Endothelial cell of umbilical vein (primary cell): ENCODE measurements at regions not wholly inside any gene's neighbourhood (a gene's known extent, or its start where the extent isn't known, plus 50 kb on each side); places are given as distances from the start of the nearest gene placed in this dataset.

Experiments used
- BruUV-seq: library from RNA; stranded (reverse); fragments of 400-500 nt; replicated peaks from 2 replicates; lab custom pipeline; 2021; lab: Mats Ljungman, UMichigan
- CTCF ChIA-PET: fragments of 300-600, 350-600 bp; sonication (Branson Sonifier 250); formaldehyde crosslinking; loops from one replicate; lab custom pipeline; 2021; ENCODE audit warnings: antibody characterized with exemption, inconsistent platforms; lab: Charles Lee
- POLR2A ChIA-PET: fragments of 300-600, 350-600 bp; sonication (Branson Sonifier 250); formaldehyde crosslinking; loops from one replicate; lab custom pipeline; 2021; ENCODE audit warnings: antibody characterized with exemption, inconsistent platforms; lab: Charles Lee
- DNase-seq: peaks from one replicate; pipeline ENCODE4 v3.0.0-alpha.2; 2011; ENCODE audit warnings: low read depth, low spot score
- FAIRE-seq: peaks from 2 replicates; lab custom pipeline; 2011; peaks lifted over from hg19 to GRCh38; lab: Jason Lieb, UNC
- H2AFZ ChIP-seq: 2 replicates; pipeline ENCODE4 v1.6.0; 2012; ENCODE audit warnings: low read depth, low read length, control low read depth, inconsistent platforms
- H3K27ac ChIP-seq: 2 replicates; pipeline ENCODE4 v1.5.1; 2011; ENCODE audit warnings: low read depth, mild to moderate bottlenecking, control low read depth, low read length, moderate library complexity; ENCODE audit not compliant: insufficient read depth
- H3K27me3 ChIP-seq, 2 experiments: 2 replicates each; pipeline versions ENCODE4 v1.6.0 to v1.6.1; 2011; ENCODE audit warnings: low read length in 2 of 2, mixed read lengths in 1 of 2; ENCODE audit not compliant: control insufficient read depth in 2 of 2, insufficient read depth in 2 of 2
- H3K36me3 ChIP-seq, 2 experiments: 2 replicates in 1 of 2; 3 replicates in 1 of 2; pipeline ENCODE4 v1.5.1; 2011; ENCODE audit warnings: low read length in 2 of 2, mild to moderate bottlenecking in 1 of 2, moderate library complexity in 1 of 2; ENCODE audit not compliant: control insufficient read depth in 2 of 2, insufficient read depth in 2 of 2; ENCODE audit errors: extremely low read depth in 1 of 2
- H3K4me1 ChIP-seq: 3 replicates; pipeline ENCODE4 v1.5.1; 2011; ENCODE audit warnings: mild to moderate bottlenecking, low read length; ENCODE audit not compliant: control insufficient read depth, insufficient read depth; ENCODE audit errors: extremely low read depth
- H3K4me2 ChIP-seq: 2 replicates; pipeline ENCODE4 v1.6.1; 2011; ENCODE audit warnings: low read length, control low read depth, mixed read lengths; ENCODE audit not compliant: insufficient read depth
- H3K4me3 ChIP-seq, 3 experiments: fragments of 200-600 bp in 1 of 3; sonication (generic), shearing (Covaris generic) in 1 of 3; replicated peaks in 1 of 3; 2 replicates each; pipeline ENCODE4 v1.5.1; 2011 to 2016; ENCODE audit warnings: control low read depth in 3 of 3, low read length in 3 of 3, mild to moderate bottlenecking in 2 of 3, inconsistent platforms in 1 of 3, low read depth in 1 of 3, moderate library complexity in 1 of 3; ENCODE audit not compliant: insufficient read depth in 1 of 3
- H3K79me2 ChIP-seq: 2 replicates; pipeline ENCODE4 v1.6.0; 2012; ENCODE audit warnings: low read length, inconsistent platforms; ENCODE audit not compliant: control insufficient read depth, insufficient read depth
- H3K9ac ChIP-seq: replicated peaks from 2 replicates; pipeline ENCODE3; 2011; ENCODE audit warnings: low read length, control low read depth; ENCODE audit not compliant: insufficient read depth; ENCODE audit errors: extremely low read depth
- H3K9me1 ChIP-seq: replicated peaks from 3 replicates; pipeline ENCODE4 v1.6.0; 2011; ENCODE audit warnings: mild to moderate bottlenecking, low read length; ENCODE audit not compliant: control insufficient read depth, insufficient read depth; ENCODE audit errors: extremely low read depth
- H3K9me3 ChIP-seq: replicated peaks from 2 replicates; pipeline ENCODE4 v1.5.1; 2012; ENCODE audit warnings: low read length, inconsistent platforms; ENCODE audit not compliant: control insufficient read depth, insufficient read depth
- H4K20me1 ChIP-seq: replicated peaks from 2 replicates; pipeline ENCODE3; 2011; ENCODE audit warnings: mild to moderate bottlenecking, low read length; ENCODE audit not compliant: control insufficient read depth, insufficient read depth; ENCODE audit errors: extremely low read depth
- CTCF ChIP-seq, 2 donors: IDR thresholded peaks; 1 replicate in 1 of 2; 2 replicates in 1 of 2; pipeline ENCODE4 v1.5.1; 2011; ENCODE audit warnings: low read length in 2 of 2, mild to moderate bottlenecking in 2 of 2, moderate library complexity in 2 of 2, control low read depth in 1 of 2, inconsistent platforms in 1 of 2, low read depth in 1 of 2; ENCODE audit not compliant: insufficient read depth in 1 of 2; ENCODE audit errors: extremely low read depth in 1 of 2
- EZH2 ChIP-seq: IDR thresholded peaks from 2 replicates; pipeline ENCODE4 v1.6.1; 2012; ENCODE audit warnings: borderline replicate concordance, low read depth, mild to moderate bottlenecking, moderate library complexity, low read length, inconsistent platforms; ENCODE audit not compliant: severe bottlenecking
- FOS ChIP-seq: IDR thresholded peaks from 2 replicates; pipeline ENCODE4 v1.6.1; 2011; ENCODE audit warnings: mild to moderate bottlenecking, low read length, moderate library complexity, borderline replicate concordance; ENCODE audit not compliant: insufficient read depth
- GATA2 ChIP-seq: IDR thresholded peaks from 2 replicates; pipeline ENCODE4 v1.7.0; 2011; ENCODE audit warnings: low read depth, mild to moderate bottlenecking, moderate library complexity, mixed read lengths, low read length; ENCODE audit not compliant: insufficient read length, insufficient read depth
- JUN ChIP-seq: IDR thresholded peaks from 2 replicates; pipeline ENCODE4 v1.6.1; 2011; ENCODE audit warnings: borderline replicate concordance, low read depth; ENCODE audit not compliant: insufficient read length, insufficient read depth
- MAX ChIP-seq: IDR thresholded peaks from 2 replicates; pipeline ENCODE4 v1.6.1; 2011; ENCODE audit not compliant: insufficient read depth, insufficient read length
- MYC ChIP-seq: IDR thresholded peaks from one replicate; pipeline ENCODE4 v1.6.1; 2011; ENCODE audit warnings: mild to moderate bottlenecking, low read depth, low read length
- POLR2A ChIP-seq: IDR thresholded peaks from 2 replicates; pipeline ENCODE4 v1.6.1; 2012; ENCODE audit warnings: low read depth, mild to moderate bottlenecking, control low read depth, low read length
- POLR2AphosphoS5 ChIP-seq: IDR thresholded peaks from 2 replicates; pipeline ENCODE4 v1.6.1; 2012; ENCODE audit warnings: low read depth, mild to moderate bottlenecking, control low read depth, low read length, moderate library complexity; ENCODE audit not compliant: insufficient read depth
- dilution Hi-C: fragments of 300-500 bp; cut with MboI; formaldehyde crosslinking; loops from one replicate; pipeline ENCODE4 v1.15.0; 2019; ENCODE audit warnings: low sequenced_read_pairs; ENCODE audit not compliant: extremely low pct_ligation_motif_present
- intact Hi-C: fragments of 100-400 bp; cut with micrococcal nuclease; formaldehyde crosslinking; loops from one replicate; pipeline ENCODE4 v1.10.0; 2022

- DNase-seq (peak; percentile 1), FAIRE-seq (no peak)
- Histone ChIP-seq H3K4me1 (no peaks in the 10 kb centered on the region), H3K27ac (no peak overlapping the region), H3K4me2 (no peak overlapping the region), H3K9ac (no peak overlapping the region), H3K27me3 (no peaks in the 10 kb centered on the region), H3K79me2 (no peaks in the 10 kb centered on the region), H3K4me3 (no peak overlapping the region), H3K9me3 (no peaks in the 10 kb centered on the region), H4K20me1 (no peaks in the 10 kb centered on the region), H2AFZ (no peak overlapping the region), H3K9me1 (no peaks in the 10 kb centered on the region), H3K36me3 (no peaks in the 10 kb centered on the region)
- TF ChIP-seq FOS (no peak), POLR2A (no peak), EZH2 (no peak), GATA2 (no peak), POLR2AphosphoS5 (no peak), CTCF (IDR thresholded peaks at IDR 0.05; ENCODE audit: extremely low read depth in 1 of 2, insufficient read depth in 1 of 2, low read depth in 1 of 2, low read length in 2 of 2) (no peak), MYC (no peak), MAX (no peak), JUN (no peak)
- POLR2A ChIA-PET, result no interaction called here
- intact Hi-C loops, result no loop called here
- dilution Hi-C loops, result no loop called here
- no TSS peak for BruUV-seq
- CTCF ChIA-PET, result no interaction called here
Measured at GRCh38 chr4:31592293-31592692, 872.1 kb downstream of the PCDH7 start.
